ENCODE measurements at regions not wholly inside any gene's neighbourhood (a gene's known extent, or its start where the extent isn't known, plus 50 kb on each side); places are given as distances from the start of the nearest gene placed in this dataset.
"Not testable (repeated sequence)": the region's sequence is repeated elsewhere in the genome, so short reads cannot be mapped to it uniquely, and the experiment has no call there.

DNA sequence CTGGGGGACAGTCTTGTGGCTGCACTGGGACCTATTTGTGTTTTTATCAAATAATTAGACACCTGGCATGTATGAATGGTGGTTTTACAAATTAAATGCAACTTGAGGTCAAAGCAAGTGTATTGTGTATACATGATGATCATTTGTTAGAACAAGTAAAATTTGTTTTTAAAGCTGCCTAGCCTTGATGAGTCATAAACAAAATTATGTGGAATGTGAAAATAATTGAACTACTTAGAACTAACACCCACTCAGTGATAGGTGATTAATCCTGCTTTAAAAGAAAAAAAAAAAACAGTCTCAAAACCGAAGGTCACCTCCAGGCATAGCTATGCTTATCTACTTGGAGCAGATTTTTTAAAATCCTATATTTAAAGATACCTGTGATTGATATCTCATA is 770.3 kb upstream of the SLITRK5 start:
- Histone ChIP-seq H3K4me3 (no peak overlapping the region), H3K9ac (ENCODE audit: low read depth in 2 of 2, low read length in 2 of 2) (no peak overlapping the region), H3K4me1 (no peaks in the 10 kb centered on the region), H3K27me3 (no peaks in the 10 kb centered on the region), H3K36me3 (no peaks in the 10 kb centered on the region), H3K9me3 (no peaks in the 10 kb centered on the region), H3K27ac (no peak overlapping the region)
- no peak for DNase-seq
- TF ChIP-seq CTCF (IDR thresholded peaks at IDR 0.05), result no peak
- intact Hi-C loops (cut with DNase I), result no loop called here

DNA sequence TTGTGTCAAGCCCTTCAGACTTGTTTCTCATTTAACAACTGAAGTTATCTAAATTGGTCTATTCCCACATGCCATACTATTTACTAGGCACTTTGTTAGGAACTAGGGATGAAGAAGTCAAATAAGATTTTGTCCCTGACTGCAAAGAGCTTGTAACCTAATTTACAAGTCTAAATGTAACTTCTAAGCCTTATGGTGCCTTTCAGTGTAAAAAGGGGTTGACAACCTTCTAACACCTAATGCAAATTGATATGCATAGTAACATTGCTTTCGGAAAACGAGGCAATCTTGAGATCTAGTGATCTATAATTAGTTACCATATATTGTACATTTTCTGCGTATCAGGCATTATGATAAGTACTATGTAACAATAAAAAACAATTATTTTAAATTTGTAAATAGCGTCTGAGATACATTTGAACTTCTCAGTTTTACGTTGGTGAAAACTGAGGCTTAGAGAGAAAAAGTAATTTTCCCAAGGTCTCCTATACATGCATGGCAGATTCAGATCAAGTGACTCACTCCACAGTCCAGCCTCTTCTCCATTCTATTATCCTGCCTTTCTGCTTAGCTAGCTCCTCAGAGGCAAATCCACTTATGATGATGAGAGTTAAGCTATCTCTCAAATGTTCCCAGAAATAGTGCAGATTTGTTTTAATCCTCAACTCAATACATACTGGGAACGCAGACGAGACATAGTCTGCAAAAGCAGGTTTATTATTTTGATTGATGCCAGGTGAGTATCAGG is 764.9 kb upstream of the SLITRK5 start:
- intact Hi-C loops (cut with DNase I), result no loop called here
- Histone ChIP-seq H3K27ac (no peak overlapping the region), H3K4me1 (no peaks in the 10 kb centered on the region), H3K27me3 (no peaks in the 10 kb centered on the region), H3K36me3 (no peaks in the 10 kb centered on the region), H3K9me3 (no peaks in the 10 kb centered on the region), H3K4me3 (no peak overlapping the region), H3K9ac (ENCODE audit: low read depth in 2 of 2, low read length in 2 of 2) (no peak overlapping the region)
- TF ChIP-seq CTCF (IDR thresholded peaks at IDR 0.05), result no peak
- DNase-seq, result no peak

DNA sequence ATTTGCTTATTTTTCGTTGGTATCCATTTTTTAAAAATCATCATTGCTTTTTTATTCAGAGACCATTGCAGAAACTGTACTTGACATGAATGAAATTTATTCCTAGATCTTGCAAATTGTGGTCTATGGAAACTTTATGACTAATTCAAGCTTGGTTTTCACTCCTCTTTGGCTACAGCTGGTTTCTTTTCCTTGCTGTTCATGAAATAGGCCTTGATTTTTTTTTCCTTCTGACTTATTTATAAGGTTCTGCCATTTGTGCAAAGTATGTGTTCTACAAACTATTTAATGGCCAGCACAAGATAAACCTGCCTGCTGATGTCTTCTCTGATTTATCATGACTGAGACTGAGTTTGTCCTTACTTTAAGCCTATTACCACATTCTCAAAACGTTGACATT is 764.0 kb upstream of the SLITRK5 start:
- H3K9me3 ChIP-seq, result no peaks in the 10 kb centered on the region
- no peak overlapping the region for H3K4me3 ChIP-seq
- H3K9ac ChIP-seq (ENCODE audit: low read depth in 2 of 2, low read length in 2 of 2), result no peak overlapping the region
- no peak for DNase-seq
- no peaks in the 10 kb centered on the region for H3K4me1 ChIP-seq
- H3K27ac ChIP-seq, result no peak overlapping the region
- H3K27me3 ChIP-seq, result no peaks in the 10 kb centered on the region
- intact Hi-C loops (cut with DNase I), result no loop called here
- no peak for TF ChIP-seq CTCF (IDR thresholded peaks at IDR 0.05)
- H3K36me3 ChIP-seq, result no peaks in the 10 kb centered on the region

GRCh38 chr13:86909318-86909717 is 761.9 kb upstream of the SLITRK5 start:
- Histone ChIP-seq H3K4me3 (no peak overlapping the region), H3K36me3 (no peaks in the 10 kb centered on the region), H3K9ac (ENCODE audit: low read depth in 2 of 2, low read length in 2 of 2) (no peak overlapping the region), H3K27ac (no peak overlapping the region), H3K9me3 (no peaks in the 10 kb centered on the region), H3K27me3 (no peaks in the 10 kb centered on the region), H3K4me1 (no peaks in the 10 kb centered on the region)
- intact Hi-C loops (cut with DNase I), result no loop called here
- DNase-seq, result no peak
- TF ChIP-seq CTCF (IDR thresholded peaks at IDR 0.05), result no peak

DNA sequence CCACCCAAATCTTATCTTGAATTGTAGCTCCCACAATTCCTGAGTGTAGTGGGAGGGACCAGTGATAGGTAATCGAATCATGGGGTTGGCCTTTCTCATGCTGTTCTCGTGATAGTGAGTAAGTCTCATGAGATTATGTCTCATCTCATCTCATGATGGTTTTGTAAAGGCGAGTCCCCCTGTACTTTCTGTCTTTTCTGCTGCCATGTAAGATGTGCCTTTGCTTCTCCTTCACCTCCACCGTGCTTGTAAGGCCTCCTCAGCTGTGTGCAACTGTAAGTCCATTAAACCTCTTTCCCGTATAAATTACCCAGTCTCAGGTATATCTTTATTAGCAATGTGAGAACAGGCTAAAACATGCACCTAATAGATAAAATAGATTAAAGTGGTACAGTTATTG is 756.4 kb upstream of the SLITRK5 start:
- Histone ChIP-seq H3K27me3 (no peaks in the 10 kb centered on the region), H3K36me3 (no peaks in the 10 kb centered on the region), H3K9me3 (no peaks in the 10 kb centered on the region), H3K27ac (no peak overlapping the region), H3K4me1 (no peaks in the 10 kb centered on the region), H3K4me3 (no peak overlapping the region), H3K9ac (ENCODE audit: low read depth in 2 of 2, low read length in 2 of 2) (no peak overlapping the region)
- intact Hi-C loops (cut with DNase I), result no loop called here
- DNase-seq, result no peak
- no peak for TF ChIP-seq CTCF (IDR thresholded peaks at IDR 0.05)

- H3K9ac ChIP-seq (ENCODE audit: low read depth in 2 of 2, low read length in 2 of 2); H3K4me3 ChIP-seq; DNase-seq; H3K36me3 ChIP-seq; H3K27me3 ChIP-seq; intact Hi-C loops (cut with DNase I); H3K4me1 ChIP-seq; H3K9me3 ChIP-seq; H3K27ac ChIP-seq: not testable (repeated sequence)
These were observed 753.7 kb upstream of the SLITRK5 start for GRCh38 chr13:86917438-86917837.

All from colonic mucosa (tissue), 4 donors.